ENCODE measurements at regions not wholly inside any gene's neighbourhood (a gene's known extent, or its start where the extent isn't known, plus 50 kb on each side); places are given as distances from the start of the nearest gene placed in this dataset.

DNA sequence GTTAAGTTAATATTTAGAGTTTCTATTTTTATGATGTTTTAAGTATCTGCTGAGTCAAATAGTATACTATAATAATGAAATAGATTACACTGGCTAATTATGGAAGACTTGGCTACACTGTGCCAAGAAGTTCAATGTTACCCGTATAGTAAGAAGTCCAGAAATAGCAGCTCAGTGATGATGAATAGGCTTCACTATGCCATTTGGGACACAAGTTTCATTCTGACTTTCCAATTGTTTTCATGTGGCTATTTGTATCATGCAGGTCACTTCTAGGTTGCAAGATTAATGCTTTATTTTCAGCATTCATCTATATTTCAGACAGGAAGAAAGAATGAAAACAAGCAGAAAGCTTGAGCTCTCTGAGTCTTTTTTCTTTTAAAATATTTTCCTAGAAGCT lies 194.5 kb upstream of the RIOK2 start:
- in situ Hi-C loops (cut with HindIII; ENCODE audit: low pct_unique_long_range_greater_than_20kb, low sequenced_read_pairs), result no loop called here
- DNase-seq (ENCODE audit: low read depth), result no peak

- no peak for DNase-seq (ENCODE audit: low read depth)
Measured at GRCh38 chr5:97383996-97384395, 200.9 kb upstream of the RIOK2 start.

DNA sequence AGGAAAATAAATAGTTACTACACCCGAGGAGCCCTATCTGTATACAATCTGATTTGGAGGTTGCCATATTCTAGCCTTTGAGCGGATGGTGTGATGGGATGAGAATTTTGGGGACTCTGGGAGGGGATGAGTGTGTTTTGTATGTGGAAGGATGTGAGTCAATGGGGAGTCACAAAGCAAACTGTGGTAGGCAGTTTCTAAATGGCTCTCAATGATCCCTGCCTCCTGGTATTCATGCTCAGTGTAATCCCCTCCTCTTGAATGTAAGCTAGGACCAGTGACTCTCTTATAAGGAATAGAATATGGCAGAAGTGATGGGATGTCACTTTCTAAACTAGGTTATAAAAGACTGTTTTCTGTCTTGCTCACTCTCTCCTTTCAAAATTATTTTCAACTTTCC lies 205.7 kb upstream of the RIOK2 start:
- in situ Hi-C loops (cut with HindIII; ENCODE audit: low pct_unique_long_range_greater_than_20kb, low sequenced_read_pairs), result no loop called here
- no peak for DNase-seq (ENCODE audit: low read depth)

More at GRCh38 chr5:97383996-97384395, 200.9 kb upstream of the RIOK2 start:
- in situ Hi-C loops (cut with HindIII; ENCODE audit: low pct_unique_long_range_greater_than_20kb, low sequenced_read_pairs), result no loop called here

DNA sequence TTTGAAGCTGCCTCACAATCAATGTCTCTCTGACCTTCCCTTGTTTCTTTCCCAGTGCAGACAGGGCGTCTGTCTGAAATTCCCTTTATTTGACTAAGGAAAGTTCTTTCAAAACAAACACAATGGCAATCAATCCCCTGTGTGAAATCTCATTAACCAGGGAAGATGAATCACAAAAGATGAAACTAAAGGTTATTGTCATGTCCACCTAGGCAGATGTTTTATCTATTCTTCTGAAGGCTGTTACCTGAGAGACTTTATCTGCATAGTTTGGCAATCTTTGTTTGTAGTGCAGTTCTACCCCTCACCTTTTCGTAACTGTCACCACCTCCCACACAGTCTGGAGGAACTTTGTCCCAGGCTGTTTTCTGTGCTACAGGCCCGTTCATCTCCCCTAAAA lies 217.5 kb upstream of the RIOK2 start:
- DNase-seq (ENCODE audit: low read depth), result no peak
- in situ Hi-C loops (cut with HindIII; ENCODE audit: low pct_unique_long_range_greater_than_20kb, low sequenced_read_pairs), result no loop called here

DNA sequence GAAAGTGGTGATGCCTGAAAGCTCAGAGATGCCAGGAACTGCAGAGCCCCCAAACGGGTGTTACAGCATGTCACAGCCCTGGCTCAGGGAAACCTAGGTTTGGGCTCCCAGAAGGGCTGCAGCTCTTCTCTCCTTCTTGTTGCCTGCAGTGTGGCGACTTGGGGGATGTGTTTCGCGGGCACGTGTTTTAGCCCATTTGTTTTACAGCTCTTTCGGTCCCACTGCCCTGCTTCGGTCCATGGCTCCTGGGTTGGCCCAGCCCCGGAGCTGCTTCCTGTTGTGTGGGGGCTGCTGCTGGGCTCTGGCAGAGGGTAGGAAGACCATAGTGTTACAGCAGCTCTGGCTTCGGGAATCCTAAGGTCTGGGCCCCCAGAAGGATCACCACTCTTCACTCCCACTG lies 222.9 kb upstream of the RIOK2 start:
- in situ Hi-C loops (cut with HindIII; ENCODE audit: low pct_unique_long_range_greater_than_20kb, low sequenced_read_pairs), result no loop called here
- DNase-seq (ENCODE audit: low read depth), result no peak

DNA sequence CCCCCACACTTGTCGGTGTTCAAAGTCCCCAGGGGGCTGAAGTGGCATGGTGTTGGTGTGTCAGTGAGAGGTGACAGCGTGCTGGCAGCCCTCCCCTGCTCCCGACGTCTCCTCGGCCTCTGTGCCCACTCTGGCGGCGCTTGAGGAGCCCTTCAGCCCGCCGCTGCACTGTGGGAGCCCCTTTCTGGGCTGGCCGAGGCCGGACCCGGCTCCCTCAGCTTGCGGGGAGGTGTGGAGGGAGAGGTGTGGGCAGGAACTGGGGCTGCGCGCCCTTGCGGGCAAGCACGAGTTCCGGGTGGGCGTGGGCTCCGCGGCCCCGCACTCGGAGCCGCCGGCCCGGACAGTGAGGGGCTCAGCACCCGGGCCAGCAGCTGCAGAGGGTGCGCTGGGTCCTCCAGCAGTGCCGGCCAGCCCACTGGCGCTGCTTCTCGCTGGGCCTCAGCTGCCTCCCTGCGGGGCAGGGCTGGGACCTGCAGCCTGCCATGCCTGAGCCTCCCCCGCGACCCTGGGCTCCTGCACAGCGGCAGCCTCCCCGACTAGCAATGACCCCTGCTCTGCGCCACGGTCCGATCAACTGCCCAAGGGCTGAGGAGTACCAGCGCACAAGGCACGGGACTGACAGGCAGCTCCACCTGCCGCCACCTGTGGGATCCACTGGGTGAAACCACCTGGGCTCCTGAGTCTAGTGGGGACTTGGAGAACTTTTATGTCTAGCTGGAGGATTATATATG lies 224.1 kb upstream of the RIOK2 start:
- no peak for DNase-seq (ENCODE audit: low read depth)
- in situ Hi-C loops (cut with HindIII; ENCODE audit: low pct_unique_long_range_greater_than_20kb, low sequenced_read_pairs), result no loop called here

- in situ Hi-C loops (cut with HindIII; ENCODE audit: low pct_unique_long_range_greater_than_20kb, low sequenced_read_pairs), result no loop called here
- no peak for DNase-seq (ENCODE audit: low read depth)
Measured at GRCh38 chr5:97408331-97408730, 225.3 kb upstream of the RIOK2 start.

GRCh38 chr5:97412959-97413358 lies 229.9 kb upstream of the RIOK2 start:
- in situ Hi-C loops (cut with HindIII; ENCODE audit: low pct_unique_long_range_greater_than_20kb, low sequenced_read_pairs), result no loop called here
- no peak for DNase-seq (ENCODE audit: low read depth)

DNA sequence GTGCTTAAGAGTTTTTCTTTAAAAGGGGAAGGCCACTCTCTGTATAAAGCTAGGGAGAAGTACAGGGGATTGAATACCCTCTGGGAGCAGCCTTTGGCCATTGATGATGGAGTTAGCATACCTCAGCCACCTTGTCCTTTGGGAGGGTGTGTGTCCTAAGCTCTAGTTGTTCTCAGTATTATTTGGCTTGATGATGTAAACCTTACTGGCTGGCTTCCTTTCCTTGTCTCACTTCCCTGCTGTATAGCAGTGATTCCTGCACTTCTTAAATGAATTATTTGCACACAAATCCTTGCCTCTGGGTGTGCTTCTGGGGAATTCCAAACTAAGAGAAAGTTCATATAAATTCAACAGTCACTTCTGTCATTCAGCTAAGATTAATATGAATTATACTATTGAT lies 234.9 kb upstream of the RIOK2 start:
- in situ Hi-C loops (cut with HindIII; ENCODE audit: low pct_unique_long_range_greater_than_20kb, low sequenced_read_pairs), result no loop called here
- DNase-seq (ENCODE audit: low read depth), result no peak

GRCh38 chr5:97418462-97418861 lies 235.4 kb upstream of the RIOK2 start:
- in situ Hi-C loops (cut with HindIII; ENCODE audit: low pct_unique_long_range_greater_than_20kb, low sequenced_read_pairs), result no loop called here
- DNase-seq (ENCODE audit: low read depth), result no peak

GRCh38 chr5:97420646-97421045 lies 237.6 kb upstream of the RIOK2 start:
- no peak for DNase-seq (ENCODE audit: low read depth)
- in situ Hi-C loops (cut with HindIII; ENCODE audit: low pct_unique_long_range_greater_than_20kb, low sequenced_read_pairs), result no loop called here

DNA sequence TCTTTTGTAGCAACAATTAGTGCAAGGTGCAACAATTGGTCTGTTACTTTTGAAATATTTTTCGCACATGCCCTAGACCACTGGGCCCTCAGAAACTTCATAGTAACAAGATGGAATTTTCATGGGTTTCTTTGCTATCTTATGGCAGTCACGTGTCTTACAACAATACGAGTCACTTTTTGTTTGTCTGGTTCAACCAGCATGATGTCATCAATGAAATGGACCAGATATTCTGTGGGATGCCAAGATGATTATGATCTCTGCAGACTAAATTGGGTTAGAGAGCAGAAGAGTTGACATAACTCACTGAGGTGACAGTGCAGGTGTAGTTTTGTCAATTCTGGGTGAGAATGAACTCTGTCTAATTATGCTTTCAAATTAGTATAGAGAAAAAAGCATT lies 239.6 kb upstream of the RIOK2 start:
- in situ Hi-C loops (cut with HindIII; ENCODE audit: low pct_unique_long_range_greater_than_20kb, low sequenced_read_pairs), result no loop called here
- DNase-seq (ENCODE audit: low read depth), result no peak

DNA sequence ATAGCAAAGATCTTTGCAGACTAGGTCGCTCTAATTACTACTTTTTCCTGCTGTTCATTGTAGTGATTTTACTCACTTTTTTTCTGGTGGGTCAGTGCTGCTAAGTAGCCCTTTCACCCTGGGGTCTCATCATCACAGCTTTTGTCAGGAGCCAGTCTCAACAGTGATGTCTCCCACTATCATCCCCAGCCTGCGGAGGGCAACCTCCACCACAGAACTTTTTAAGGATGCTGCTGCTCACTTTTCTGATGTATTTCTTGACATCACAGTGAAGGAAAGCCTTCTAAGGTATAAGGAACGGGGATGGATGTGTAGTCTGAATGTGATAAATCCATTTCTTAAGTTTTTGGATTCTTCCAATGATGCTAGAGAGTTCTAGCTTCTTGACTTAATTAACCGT lies 242.5 kb upstream of the RIOK2 start:
- in situ Hi-C loops (cut with HindIII; ENCODE audit: low pct_unique_long_range_greater_than_20kb, low sequenced_read_pairs), result no loop called here
- DNase-seq (ENCODE audit: low read depth), result no peak

GRCh38 chr5:97427235-97427634 lies 244.2 kb upstream of the RIOK2 start:
- no peak for DNase-seq (ENCODE audit: low read depth)
- in situ Hi-C loops (cut with HindIII; ENCODE audit: low pct_unique_long_range_greater_than_20kb, low sequenced_read_pairs), result no loop called here

DNA sequence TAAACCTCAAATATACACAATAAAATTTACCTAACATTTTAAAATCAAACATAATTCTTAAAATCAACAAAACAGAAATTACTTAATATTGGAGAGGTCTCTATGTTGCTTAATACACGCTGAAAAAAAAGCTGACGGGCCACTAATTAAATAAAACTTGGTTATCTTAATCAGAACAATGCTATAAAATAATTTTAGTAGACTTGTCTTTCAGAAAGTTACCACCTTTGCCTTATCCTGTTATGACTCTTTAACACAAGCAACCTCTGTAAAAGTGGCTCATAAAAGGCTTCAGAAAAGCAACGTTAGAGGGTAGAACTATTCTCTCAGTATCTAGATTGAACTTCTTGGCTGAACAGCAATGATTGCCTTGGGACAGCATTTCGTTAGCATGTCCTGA lies 251.0 kb upstream of the RIOK2 start:
- no peak for DNase-seq (ENCODE audit: low read depth)
- in situ Hi-C loops (cut with HindIII; ENCODE audit: low pct_unique_long_range_greater_than_20kb, low sequenced_read_pairs), result no loop called here

DNA sequence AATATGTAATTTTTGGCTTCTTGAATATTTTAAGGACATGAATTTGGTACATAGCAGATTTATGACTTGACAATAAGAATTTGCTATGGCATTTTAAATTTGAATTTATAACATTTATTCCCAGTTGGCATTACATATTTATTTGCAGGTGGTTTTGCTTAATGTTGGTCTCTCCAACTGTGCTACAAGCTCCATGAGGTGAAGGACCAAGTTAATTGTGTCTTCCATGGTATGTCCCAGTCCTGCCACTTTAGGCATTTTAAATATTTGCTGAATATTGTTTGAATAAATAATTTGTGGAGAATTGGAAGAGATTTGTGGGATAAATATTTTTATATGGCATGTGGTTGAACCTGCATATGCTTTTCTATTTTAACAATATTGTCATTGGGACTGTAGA lies 253.4 kb upstream of the RIOK2 start:
- DNase-seq (ENCODE audit: low read depth), result no peak
- in situ Hi-C loops (cut with HindIII; ENCODE audit: low pct_unique_long_range_greater_than_20kb, low sequenced_read_pairs), result no loop called here

GRCh38 chr5:97443740-97444139 lies 260.7 kb upstream of the RIOK2 start:
- DNase-seq (ENCODE audit: low read depth), result no peak
- in situ Hi-C loops (cut with HindIII; ENCODE audit: low pct_unique_long_range_greater_than_20kb, low sequenced_read_pairs), result no loop called here

- in situ Hi-C loops (cut with HindIII; ENCODE audit: low pct_unique_long_range_greater_than_20kb, low sequenced_read_pairs), result no loop called here
- no peak for DNase-seq (ENCODE audit: low read depth)
Measured at GRCh38 chr5:97449172-97449571, 266.1 kb upstream of the RIOK2 start.

GRCh38 chr5:97452646-97453045 lies 269.6 kb upstream of the RIOK2 start:
- no peak for DNase-seq (ENCODE audit: low read depth)
- in situ Hi-C loops (cut with HindIII; ENCODE audit: low pct_unique_long_range_greater_than_20kb, low sequenced_read_pairs), result no loop called here

DNA sequence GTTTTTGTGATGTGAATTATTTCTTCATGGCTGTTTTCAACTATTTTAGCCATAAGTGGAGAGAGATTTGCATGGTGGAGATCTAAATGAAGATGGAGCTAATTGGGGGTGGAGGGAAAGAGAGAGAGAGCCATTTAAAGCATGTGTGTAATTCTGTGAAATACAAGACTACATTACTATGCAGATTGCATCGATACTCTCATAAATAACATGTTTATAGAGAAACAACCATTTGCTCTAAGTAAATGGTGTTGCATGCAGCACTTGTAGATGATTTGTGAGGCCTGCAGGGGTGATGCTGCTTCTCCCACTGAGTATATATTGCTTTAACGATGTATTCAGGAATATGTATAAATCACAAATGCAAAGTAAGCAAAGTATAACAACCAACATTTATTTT lies 270.2 kb upstream of the RIOK2 start:
- no peak for DNase-seq (ENCODE audit: low read depth)
- in situ Hi-C loops (cut with HindIII; ENCODE audit: low pct_unique_long_range_greater_than_20kb, low sequenced_read_pairs), result no loop called here

DNA sequence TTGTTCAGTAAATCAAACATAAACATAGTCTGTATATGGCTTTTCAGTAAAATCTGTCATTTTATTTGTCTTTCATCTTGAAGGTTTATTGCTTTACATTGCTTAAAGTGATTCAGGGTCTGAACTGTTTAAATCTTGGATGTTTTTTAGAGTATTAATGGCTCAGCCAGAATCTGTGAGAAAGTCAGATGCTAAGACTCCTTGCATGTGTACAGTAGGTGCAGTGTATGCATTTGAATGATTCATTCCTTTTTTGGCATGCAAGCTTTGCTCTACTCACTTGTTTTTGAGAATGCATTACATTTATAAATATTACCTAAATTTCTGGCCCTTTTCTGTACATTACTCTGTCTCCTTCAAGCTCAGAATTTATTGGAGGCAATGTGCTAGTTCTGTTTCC lies 271.0 kb upstream of the RIOK2 start:
- DNase-seq (ENCODE audit: low read depth), result no peak
- in situ Hi-C loops (cut with HindIII; ENCODE audit: low pct_unique_long_range_greater_than_20kb, low sequenced_read_pairs), result no loop called here

Measured in Caki2 (cell line).